ENCODE measurements at regions not wholly inside any gene's neighbourhood (a gene's known extent, or its start where the extent isn't known, plus 50 kb on each side); places are given as distances from the start of the nearest gene placed in this dataset.
A peak's percentile ranks its signal among the peaks of the same experiment; 100 is the strongest.
"Not testable (repeated sequence)": the region's sequence is repeated elsewhere in the genome, so short reads cannot be mapped to it uniquely, and the experiment has no call there.

- no peak for DNase-seq
These were observed 640.9 kb upstream of the GRM3 start for GRCh38 chr7:86002858-86003257.

- no peak for DNase-seq
These were observed 646.2 kb upstream of the GRM3 start for GRCh38 chr7:85997515-85997914.

GRCh38 chr7:85995101-85995500 is 648.6 kb upstream of the GRM3 start:
- DNase-seq: no peak

- DNase-seq: no peak
These were observed 663.0 kb upstream of the GRM3 start for GRCh38 chr7:85980740-85981139.

GRCh38 chr7:85974176-85974575 is 669.5 kb upstream of the GRM3 start:
- DNase-seq: no peak

GRCh38 chr7:85972504-85973141 is 671.1 kb upstream of the GRM3 start:
- DNase-seq: no peak

- DNase-seq: no peak
These were observed 688.7 kb upstream of the GRM3 start for GRCh38 chr7:85954961-85955360.

GRCh38 chr7:85950871-85951270 is 692.8 kb upstream of the GRM3 start:
- DNase-seq: no peak

- DNase-seq: no peak
These were observed 693.3 kb upstream of the GRM3 start for GRCh38 chr7:85950418-85950817.

- no peak for DNase-seq
These were observed 695.9 kb upstream of the GRM3 start for GRCh38 chr7:85947767-85948166.

GRCh38 chr7:85940798-85941197 is 702.9 kb upstream of the GRM3 start:
- DNase-seq: no peak

GRCh38 chr7:85931919-85932318 is 711.8 kb upstream of the GRM3 start:
- DNase-seq: no peak

GRCh38 chr7:85928500-85928899 is 715.2 kb upstream of the GRM3 start:
- DNase-seq: no peak

GRCh38 chr7:85927226-85927625 is 716.5 kb upstream of the GRM3 start:
- no peak for DNase-seq

- DNase-seq: no peak
These were observed 719.6 kb upstream of the GRM3 start for GRCh38 chr7:85924062-85924461.

- DNase-seq: no peak
These were observed 727.7 kb upstream of the GRM3 start for GRCh38 chr7:85916016-85916415.

- DNase-seq: no peak
These were observed 727.6 kb upstream of the SEMA3D start for GRCh38 chr7:85914437-85914836.

- no peak for DNase-seq
These were observed 721.2 kb upstream of the SEMA3D start for GRCh38 chr7:85908051-85908450.

GRCh38 chr7:85897967-85898366 is 711.1 kb upstream of the SEMA3D start:
- no peak for DNase-seq

GRCh38 chr7:85896531-85896930 is 709.7 kb upstream of the SEMA3D start:
- no peak for DNase-seq

- DNase-seq: no peak
These were observed 709.0 kb upstream of the SEMA3D start for GRCh38 chr7:85895835-85896234.

GRCh38 chr7:85891900-85892299 is 705.0 kb upstream of the SEMA3D start:
- DNase-seq: not testable (repeated sequence)

GRCh38 chr7:85890244-85890811 is 703.5 kb upstream of the SEMA3D start:
- peak; percentile 15 for DNase-seq

GRCh38 chr7:85887133-85887532 is 700.3 kb upstream of the SEMA3D start:
- no peak for DNase-seq

GRCh38 chr7:85882335-85882734 is 695.5 kb upstream of the SEMA3D start:
- DNase-seq: no peak
